GM18507 (cell line): ENCODE measurements at regions not wholly inside any gene's neighbourhood (a gene's known extent, or its start where the extent isn't known, plus 50 kb on each side); places are given as distances from the start of the nearest gene placed in this dataset.
"Not testable (repeated sequence)": the region's sequence is repeated elsewhere in the genome, so short reads cannot be mapped to it uniquely, and the experiment has no call there.

Experiments used
- DNase-seq: peaks from one replicate; pipeline ENCODE4 v3.0.0; 2011; ENCODE audit warnings: low read depth; ENCODE audit not compliant: insufficient read length; ENCODE audit errors: extremely low spot score
- FAIRE-seq: peaks from 2 replicates; lab custom pipeline; 2011; peaks lifted over from hg19 to GRCh38; lab: Jason Lieb, UNC

GRCh38 chr13:80716610-80717081 is 375.7 kb upstream of the SPRY2 start:
- no peak for DNase-seq
- no peak for FAIRE-seq

- no peak for DNase-seq
- no peak for FAIRE-seq
These were observed 371.1 kb upstream of the SPRY2 start for GRCh38 chr13:80712026-80712425.

GRCh38 chr13:80708791-80709190 is 367.9 kb upstream of the SPRY2 start:
- DNase-seq, result no peak
- FAIRE-seq, result no peak

- DNase-seq, result no peak
- no peak for FAIRE-seq
These were observed 366.4 kb upstream of the SPRY2 start for GRCh38 chr13:80707000-80707983.

- DNase-seq, result no peak
- no peak for FAIRE-seq
These were observed 365.2 kb upstream of the SPRY2 start for GRCh38 chr13:80706164-80706471.

GRCh38 chr13:80705371-80706163 is 364.6 kb upstream of the SPRY2 start:
- FAIRE-seq (no peak), DNase-seq (no peak)

GRCh38 chr13:80704369-80704768 is 363.4 kb upstream of the SPRY2 start:
- DNase-seq (no peak), FAIRE-seq (no peak)

- FAIRE-seq (no peak), DNase-seq (no peak)
These were observed 354.9 kb upstream of the SPRY2 start for GRCh38 chr13:80695841-80696240.

GRCh38 chr13:80691814-80692213 is 350.9 kb upstream of the SPRY2 start:
- FAIRE-seq, DNase-seq: not testable (repeated sequence)

GRCh38 chr13:80690208-80690607 is 349.3 kb upstream of the SPRY2 start:
- DNase-seq (no peak), FAIRE-seq (no peak)

GRCh38 chr13:80688593-80688992 is 347.7 kb upstream of the SPRY2 start:
- FAIRE-seq (no peak), DNase-seq (no peak)

- no peak for FAIRE-seq
- no peak for DNase-seq
These were observed 345.0 kb upstream of the SPRY2 start for GRCh38 chr13:80685942-80686341.

GRCh38 chr13:80684217-80684991 is 343.5 kb upstream of the SPRY2 start:
- no peak for FAIRE-seq
- DNase-seq, result no peak

- DNase-seq (no peak), FAIRE-seq (no peak)
These were observed 339.9 kb upstream of the SPRY2 start for GRCh38 chr13:80680786-80681366.

- DNase-seq (no peak), FAIRE-seq (no peak)
These were observed 338.5 kb upstream of the SPRY2 start for GRCh38 chr13:80679423-80679822.

- FAIRE-seq, result no peak
These were observed 336.3 kb upstream of the SPRY2 start for GRCh38 chr13:80677227-80677626.

GRCh38 chr13:80675442-80675841 is 334.5 kb upstream of the SPRY2 start:
- FAIRE-seq, DNase-seq: not testable (repeated sequence)

More at GRCh38 chr13:80677227-80677626, 336.3 kb upstream of the SPRY2 start:
- DNase-seq, result no peak

- FAIRE-seq (no peak), DNase-seq (no peak)
These were observed 330.8 kb upstream of the SPRY2 start for GRCh38 chr13:80671773-80672172.

- DNase-seq (no peak), FAIRE-seq (no peak)
These were observed 328.2 kb upstream of the SPRY2 start for GRCh38 chr13:80669112-80669511.
